ENCODE measurements at regions not wholly inside any gene's neighbourhood (a gene's known extent, or its start where the extent isn't known, plus 50 kb on each side); places are given as distances from the start of the nearest gene placed in this dataset.
"Not testable (repeated sequence)": the region's sequence is repeated elsewhere in the genome, so short reads cannot be mapped to it uniquely, and the experiment has no call there.

DNA sequence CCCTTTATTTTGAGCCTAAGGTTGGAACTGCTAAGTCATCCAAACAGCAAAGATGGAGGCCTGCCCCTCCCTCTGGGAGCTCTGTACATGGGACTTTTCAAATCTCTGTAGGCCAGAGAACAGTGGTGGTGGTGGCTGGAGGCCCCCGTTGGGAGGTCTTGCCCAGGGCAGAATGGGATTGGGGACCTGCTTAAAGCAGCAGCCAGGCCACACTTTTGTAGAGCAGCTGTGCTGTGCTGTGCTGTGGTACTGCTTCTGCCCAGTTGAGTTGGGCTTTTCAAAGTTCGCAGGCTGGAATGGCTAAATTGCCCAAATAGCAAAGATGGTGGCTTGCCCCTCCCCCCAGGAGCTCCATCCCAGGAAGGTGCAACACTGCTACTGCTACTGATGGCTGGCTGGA is 147.5 kb upstream of the TACR3 start:
- no peak for DNase-seq (ENCODE audit: low read depth, low spot score)

DNA sequence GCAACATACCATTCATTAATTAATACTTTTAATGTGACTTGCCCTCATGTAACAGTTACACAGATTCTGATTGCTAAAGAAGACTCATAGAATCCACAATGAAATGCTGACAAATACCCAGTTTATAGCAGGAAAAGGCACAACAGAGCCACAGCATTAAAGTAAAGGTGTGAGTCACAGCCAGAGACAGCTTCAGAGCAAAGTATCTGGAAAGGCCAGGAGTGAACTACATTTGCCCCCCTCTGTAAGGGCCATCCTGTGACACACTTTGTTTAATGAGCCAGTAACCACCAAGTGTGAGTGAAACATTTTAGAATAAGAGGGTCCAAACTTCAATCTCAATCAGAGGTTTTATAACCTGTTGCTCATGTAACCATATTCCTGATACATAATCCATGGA is 133.8 kb upstream of the TACR3 start:
- DNase-seq (ENCODE audit: low read depth, low spot score) = no peak

DNA sequence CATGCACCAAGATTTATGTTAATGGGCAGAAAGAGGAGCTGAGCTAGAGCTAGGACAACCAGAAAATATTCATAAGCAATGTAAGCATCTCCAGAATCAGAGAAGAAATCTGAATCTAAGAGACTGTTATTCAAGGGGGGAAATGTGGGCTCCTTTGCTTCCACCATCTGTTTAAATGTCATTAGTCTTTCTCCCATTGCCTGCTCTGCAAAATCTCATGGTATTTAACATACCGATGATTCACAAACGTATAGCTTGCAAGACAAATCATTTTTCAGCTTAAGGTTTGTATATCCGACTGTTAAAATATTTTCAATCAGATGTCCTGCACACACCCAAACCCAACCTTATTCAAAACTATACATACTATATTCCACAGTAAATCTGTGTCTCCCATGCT is 133.4 kb upstream of the TACR3 start:
- DNase-seq (ENCODE audit: low read depth, low spot score) = no peak

DNA sequence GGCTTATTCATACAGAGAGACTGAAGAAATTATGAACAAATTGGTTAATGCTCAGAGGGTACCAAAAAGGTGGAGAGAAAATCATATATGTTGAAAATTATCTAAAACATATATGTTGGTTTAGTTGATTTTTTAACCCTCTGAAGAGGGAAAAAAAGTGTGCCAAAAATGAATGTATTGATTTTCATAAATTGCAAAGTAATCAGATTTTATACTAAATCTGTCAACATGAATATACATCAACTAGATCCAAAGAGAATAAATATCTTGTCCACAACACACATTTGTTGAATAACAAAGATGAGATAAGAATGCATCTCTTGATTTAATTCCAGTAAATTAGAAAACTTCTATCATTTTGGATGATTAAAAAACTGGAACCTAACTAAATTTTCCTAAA is 125.3 kb upstream of the TACR3 start:
- no peak for DNase-seq (ENCODE audit: low read depth, low spot score)

- DNase-seq (ENCODE audit: low read depth, low spot score) = no peak
Observed at GRCh38 chr4:103842637-103843239, 123.0 kb upstream of the TACR3 start.

DNA sequence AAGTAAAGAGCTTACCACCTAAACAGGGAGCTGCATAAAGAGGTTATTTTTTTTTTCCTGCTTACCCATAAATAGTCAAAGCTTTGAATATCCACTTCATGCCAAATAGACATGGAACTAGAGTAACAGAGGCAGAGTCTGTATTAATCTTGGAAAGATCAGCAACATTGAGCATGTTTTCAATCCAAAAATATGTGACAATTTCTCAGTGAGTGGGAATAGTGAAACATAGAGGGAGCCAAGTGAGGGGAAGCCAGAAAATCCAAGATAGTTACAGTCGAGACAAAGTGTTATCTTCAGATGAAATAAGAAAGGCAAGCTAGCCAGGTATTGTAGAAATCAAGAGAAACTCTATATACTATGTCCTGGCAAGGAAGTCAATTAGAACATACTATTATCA is 122.3 kb upstream of the TACR3 start:
- DNase-seq (ENCODE audit: low read depth, low spot score) = no peak

- DNase-seq (ENCODE audit: low read depth, low spot score) = not testable (repeated sequence)
Observed at GRCh38 chr4:103810308-103810707, 90.5 kb upstream of the TACR3 start.

- no peak for DNase-seq (ENCODE audit: low read depth, low spot score)
Observed at GRCh38 chr4:103802766-103803165, 83.0 kb upstream of the TACR3 start.

DNA sequence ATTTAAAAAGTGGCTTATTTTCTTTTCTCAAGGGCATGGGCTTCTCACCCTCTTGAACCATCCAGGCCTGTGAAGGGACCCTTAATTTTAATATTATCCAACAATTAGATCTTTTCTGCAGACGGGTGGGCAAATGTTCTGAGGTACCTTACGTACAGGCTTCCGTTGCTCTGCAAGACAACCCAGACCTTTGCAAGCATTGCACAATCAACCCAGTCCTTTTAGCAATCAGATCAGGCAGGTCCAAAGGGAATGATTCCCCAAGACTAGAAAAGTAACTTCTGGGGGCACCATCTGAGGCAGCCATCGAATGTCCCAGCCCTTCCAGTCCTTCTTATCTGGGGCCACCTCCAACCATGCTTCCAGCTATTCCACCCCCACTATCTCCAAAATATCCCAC is 67.3 kb upstream of the TACR3 start:
- no peak for DNase-seq (ENCODE audit: low read depth, low spot score)

DNA sequence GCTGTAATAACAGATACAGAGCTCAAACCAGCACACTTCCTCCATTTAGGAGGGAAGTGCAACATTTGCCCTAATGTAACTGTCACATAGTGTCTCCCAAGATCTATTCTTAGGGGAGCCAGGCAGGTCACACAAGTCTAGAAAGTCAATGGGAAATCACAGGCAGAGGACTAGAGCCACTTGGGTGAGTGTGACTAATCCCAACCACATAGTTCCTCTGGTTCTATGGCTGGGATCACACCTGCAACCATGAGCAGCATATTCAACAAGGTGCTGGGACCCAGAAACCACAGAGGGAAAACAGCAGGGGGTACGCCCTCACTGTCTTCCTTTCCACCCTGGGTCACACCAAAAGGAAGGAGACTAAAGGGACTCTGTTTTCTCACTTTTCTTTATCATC is 66.8 kb upstream of the TACR3 start:
- DNase-seq (ENCODE audit: low read depth, low spot score) = no peak

GRCh38 chr4:103786014-103786413 is 66.2 kb upstream of the TACR3 start:
- no peak for DNase-seq (ENCODE audit: low read depth, low spot score)

DNA sequence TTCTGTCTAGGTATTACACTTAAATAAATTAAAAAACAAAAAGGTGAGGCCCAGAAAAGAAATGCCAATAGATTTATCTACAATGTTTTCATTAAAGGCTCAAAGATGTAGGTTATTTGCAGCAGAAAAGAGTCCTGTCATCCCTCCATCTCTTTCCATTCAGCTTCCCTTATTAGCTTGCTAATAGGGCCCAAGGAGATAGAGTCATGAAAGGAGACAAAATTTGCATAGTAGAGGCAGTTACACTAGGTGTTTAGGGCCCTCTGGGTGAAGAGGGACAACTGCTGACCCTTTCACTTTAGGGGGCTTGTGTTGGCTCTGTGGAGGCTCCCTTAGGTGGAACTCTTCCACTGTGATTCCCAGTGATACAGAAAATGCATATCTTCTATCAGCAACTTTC is 58.4 kb upstream of the TACR3 start:
- no peak for DNase-seq (ENCODE audit: low read depth, low spot score)

DNA sequence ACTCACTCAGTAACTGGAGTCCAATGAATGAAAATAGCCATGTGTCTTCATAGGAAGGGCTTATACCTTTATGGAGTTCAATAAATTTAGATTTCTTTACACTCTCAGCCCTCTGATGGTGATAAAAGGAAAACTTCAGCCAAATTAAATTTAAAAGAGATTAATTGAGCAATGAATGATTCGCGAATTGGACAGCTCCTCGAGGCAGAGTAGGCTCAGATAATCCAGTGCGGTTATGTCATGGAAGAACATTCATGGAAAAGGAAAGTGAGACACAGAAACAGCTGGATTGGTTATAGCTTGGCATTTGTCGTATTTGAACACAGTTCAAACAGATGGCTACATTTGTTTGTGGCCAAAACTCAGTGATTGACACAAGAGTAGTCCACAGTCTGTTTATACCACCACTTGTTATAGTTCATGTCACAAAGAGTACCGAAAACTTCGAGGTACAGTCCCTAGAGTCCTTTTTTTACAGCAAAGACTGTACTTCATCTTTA is 54.6 kb upstream of the TACR3 start:
- DNase-seq (ENCODE audit: low read depth, low spot score) = no peak

GRCh38 chr4:103773691-103774231 is 54.0 kb upstream of the TACR3 start:
- no peak for DNase-seq (ENCODE audit: low read depth, low spot score)

Data from smooth muscle cell of the brain vasculature (primary cell).